HG02884 (cell line): ENCODE measurements at regions not wholly inside any gene's neighbourhood (a gene's known extent, or its start where the extent isn't known, plus 50 kb on each side); places are given as distances from the start of the nearest gene placed in this dataset.

Source experiments
- ATAC-seq: cut with Tn5 transposase; IDR thresholded peaks from one replicate; pipeline ENCODE4 v1.9.1; 2021; ENCODE audit warnings: mild to moderate bottlenecking, moderate library complexity; ENCODE audit not compliant: unreplicated experiment

DNA sequence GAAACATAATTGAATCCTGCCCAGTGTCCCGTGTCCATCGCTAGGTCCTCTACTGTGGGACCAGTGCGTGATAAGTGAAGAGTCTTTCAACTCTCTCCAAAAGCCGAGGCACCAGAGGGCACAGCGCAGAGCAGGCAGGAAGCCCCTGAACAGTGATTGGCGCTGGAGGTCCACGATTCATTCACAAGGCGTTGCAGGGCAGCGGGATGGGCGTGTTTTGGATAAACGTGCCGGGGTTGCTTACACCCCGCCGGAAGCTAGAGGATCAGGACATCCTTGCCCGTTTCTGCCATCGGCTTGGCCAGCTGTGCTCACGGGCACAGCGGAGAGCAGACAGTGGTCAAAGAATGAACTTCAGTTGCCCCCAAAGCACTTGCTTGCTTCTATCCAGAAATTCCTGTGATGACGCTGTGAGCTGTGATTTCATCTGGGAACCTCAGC, 86.0 kb upstream of the PFKP start:
- ATAC-seq: no peak

- ATAC-seq: no peak
These were observed 86.5 kb upstream of the PFKP start for GRCh38 chr10:2980791-2981360.

- no peak for ATAC-seq
These were observed 87.2 kb upstream of the PFKP start for GRCh38 chr10:2980116-2980515.

- no peak for ATAC-seq
These were observed 88.0 kb upstream of the PFKP start for GRCh38 chr10:2979306-2979705.

- no peak for ATAC-seq
These were observed 88.6 kb upstream of the PFKP start for GRCh38 chr10:2978574-2979273.

- ATAC-seq: peak; percentile 65
These were observed 89.2 kb upstream of the PFKP start for GRCh38 chr10:2978111-2978510.

DNA sequence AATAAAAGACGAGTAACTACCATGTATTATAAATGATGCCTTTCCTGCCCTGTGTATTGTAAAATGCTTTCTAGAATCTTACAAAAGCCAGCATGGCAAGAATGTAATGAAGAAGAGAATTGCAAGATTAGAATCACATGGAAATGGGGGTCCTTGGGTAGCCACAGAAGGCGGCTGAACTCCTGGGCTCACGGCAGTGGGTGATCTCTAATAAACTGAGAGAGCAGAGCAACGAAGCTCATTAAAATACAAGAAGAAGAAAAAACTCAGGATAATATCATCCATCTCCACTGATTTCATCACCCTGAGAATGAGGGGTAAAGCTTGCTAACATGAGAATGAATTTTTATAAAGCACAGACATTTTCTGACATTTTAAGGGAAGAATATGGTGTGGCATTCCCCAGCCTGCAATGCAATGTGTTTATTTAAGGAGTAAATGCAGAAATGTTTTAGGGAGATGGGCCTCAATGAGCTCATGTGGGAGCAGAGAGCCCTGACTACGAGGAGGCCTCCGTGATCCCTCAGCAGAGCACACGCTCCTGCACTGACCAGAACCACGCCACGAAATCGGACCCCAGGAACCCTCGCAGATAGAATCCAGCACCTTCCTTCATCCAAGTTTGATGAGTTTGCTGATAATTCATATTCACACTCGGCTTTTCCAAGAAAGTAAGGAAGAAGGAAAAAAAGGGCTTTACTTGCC, 92.7 kb upstream of the PFKP start:
- ATAC-seq: no peak

GRCh38 chr10:2974083-2974482, 93.3 kb upstream of the PFKP start:
- ATAC-seq: no peak

GRCh38 chr10:2972810-2973209, 94.5 kb upstream of the PFKP start:
- ATAC-seq: no peak

DNA sequence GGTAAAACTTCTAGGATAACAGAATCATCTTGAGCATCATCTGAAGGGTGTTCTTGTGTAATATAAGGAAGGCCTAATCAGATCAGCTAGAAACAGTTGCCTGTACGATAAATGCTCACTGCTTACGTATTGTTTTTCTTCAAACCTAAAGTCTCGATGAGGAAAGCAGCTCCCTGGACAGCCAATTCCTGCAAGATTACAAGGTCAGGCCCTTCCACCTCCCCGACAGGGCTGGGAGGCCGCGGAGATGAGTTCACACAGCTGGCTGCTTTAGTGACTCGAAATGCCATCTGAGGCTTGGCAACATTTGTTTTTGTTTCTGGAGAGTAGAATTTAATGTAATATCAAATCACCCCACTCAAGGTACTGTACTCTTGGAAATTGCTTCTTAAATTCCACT, 95.1 kb upstream of the PFKP start:
- ATAC-seq: no peak

- no peak for ATAC-seq
These were observed 97.0 kb upstream of the PFKP start for GRCh38 chr10:2970190-2970823.

DNA sequence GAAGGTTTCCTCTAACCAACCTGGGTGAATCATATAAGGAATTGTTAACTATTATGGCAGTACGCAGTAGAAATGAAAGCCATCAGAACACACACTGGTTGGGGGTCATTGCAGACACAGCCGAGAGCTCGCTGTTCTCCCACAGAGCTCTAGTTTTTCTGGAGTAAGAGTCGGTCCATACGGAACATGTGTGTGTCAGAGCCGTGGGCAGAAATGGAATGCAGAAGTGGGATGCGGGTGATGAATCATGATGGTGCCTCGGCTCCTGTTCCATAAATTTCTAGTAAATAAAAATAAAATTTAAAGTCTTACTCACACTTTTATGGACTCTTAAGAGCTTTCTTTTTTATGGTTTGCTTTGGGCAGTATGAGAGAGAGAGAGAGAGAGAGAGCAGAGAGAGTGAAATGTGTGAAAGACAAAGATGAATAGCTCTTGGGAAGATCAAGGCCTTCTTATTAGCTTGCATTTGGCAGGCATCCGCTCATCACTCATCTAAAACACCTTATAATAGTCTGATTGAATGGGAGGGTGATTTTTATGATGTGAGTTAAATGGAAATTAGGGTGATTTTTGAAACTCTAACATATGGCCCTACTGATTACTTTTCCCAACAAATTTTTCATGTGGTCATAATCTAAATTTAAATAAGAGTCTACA, 98.8 kb upstream of the PFKP start:
- ATAC-seq: no peak

DNA sequence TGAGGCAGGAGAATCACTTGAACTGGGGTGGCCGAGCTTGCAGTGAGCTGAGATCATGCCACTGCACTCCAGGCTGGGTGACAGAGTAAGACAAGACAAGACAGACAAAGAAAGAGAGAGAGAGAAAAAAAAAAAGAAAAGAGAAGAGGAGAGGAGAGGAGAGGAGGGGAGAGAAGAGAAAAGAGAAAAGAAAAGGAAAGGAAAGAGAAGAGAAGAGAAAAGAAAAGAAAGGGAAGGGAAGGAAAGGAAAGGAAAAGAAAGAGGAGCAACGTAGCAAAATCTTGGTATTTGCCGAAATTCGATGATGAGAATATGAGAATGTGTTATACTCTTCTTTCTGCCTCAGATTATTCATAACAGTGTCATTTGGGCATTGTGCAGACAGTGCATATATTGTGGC, 101.2 kb upstream of the PFKP start:
- ATAC-seq: no peak

DNA sequence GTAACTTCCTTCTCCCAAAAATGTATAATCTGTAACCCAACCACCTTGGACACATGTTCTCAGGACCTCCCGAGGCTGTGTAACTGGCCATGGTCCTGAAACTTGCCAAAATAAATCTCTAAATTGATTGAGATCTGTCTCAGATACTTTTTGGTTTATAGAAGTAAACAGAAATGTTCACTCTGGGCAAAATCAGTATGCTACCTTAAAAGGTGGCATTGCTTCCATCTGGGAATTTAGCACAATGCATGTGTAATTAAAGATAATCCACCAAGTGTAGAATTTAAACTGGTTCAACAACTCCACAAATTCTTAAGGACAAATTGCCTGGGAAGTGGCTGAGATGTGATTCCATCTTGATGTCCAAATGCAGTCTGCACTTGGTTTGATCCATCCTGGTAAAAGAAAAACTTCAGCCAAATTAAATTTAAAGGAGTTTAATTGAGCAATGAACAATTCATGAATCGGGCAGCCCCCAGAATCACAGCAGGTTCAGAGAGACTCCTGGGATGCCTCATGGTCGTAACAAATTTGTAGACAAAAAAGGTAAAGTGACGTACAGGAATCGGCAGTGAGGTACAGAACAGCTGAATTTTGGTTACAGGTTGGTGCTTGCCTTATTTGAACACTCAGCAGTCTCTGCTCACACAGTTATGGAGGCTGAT, 102.6 kb upstream of the PFKP start:
- no peak for ATAC-seq

DNA sequence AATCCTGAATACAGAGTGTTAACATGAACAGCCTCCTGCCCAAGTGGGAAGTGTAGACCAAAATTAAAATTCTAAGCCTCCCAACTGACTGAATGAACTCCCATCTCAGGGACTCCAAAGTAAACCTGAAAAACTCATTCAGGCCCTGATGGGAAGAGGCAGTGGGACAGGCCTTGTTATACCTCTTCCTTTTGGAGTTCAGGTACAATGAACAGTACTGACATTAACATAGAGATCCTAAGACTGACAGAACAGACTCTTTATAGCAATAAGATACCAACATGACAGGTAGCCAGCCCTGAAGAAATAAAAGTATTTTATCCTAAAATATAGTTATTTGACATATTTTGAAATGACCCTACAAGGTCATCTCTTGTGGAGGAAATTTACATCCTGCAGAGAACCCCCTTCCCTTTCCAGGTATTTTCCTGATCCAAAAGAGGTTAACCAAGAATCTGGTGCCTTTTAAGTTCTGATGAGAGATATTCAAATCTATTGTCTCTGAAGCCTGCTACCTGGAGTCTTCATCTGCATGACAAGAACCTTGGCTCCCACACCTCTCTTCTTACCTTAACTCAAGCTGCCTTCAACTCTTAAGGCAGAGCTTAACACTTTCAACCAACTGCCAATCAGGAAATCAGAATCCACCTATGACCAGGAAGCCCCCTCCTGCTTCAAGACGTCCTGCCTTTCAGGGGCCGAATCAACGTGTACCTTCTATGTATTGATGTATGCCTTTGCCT, 103.3 kb upstream of the PFKP start:
- no peak for ATAC-seq

- no peak for ATAC-seq
These were observed 105.2 kb upstream of the PFKP start for GRCh38 chr10:2962194-2962593.

DNA sequence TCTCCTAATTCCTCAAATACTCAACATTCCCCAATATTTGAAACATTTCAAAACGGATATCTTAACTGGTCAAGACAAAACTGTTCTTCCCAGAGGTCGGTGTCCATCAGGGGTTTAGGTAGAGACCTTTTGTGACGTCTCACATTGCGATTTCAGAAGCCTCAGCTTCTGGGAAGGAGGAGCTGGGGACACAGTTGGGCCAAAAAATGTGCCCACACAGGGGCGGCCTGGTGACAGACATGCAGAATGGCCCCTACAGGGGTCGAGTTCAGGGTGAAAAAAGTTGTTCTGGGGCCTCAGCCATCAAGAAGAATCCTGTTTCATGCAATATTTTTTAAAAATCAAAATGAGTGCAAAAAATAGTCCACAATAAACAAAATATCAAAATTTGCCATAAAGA, 108.7 kb upstream of the PFKP start:
- ATAC-seq: no peak

DNA sequence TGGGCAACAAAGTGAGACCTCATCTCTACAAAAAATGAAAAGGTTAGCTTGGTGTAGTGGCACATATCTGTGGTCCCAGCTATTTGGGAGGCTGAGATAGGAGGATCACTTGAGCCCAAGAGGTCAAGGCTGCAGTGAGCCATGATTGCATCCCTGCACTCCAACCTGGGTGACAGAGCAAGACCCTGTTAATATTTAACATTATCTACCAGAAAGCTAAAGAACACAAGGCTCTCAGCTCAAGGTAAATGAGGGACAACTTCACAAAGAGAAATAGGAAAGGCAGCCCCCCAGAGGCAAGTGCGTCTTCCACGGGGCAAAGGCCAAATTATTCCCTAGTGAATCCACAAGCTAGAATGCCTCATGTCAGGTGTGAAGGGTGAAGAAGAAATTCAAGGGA, 109.6 kb upstream of the PFKP start:
- ATAC-seq: no peak

DNA sequence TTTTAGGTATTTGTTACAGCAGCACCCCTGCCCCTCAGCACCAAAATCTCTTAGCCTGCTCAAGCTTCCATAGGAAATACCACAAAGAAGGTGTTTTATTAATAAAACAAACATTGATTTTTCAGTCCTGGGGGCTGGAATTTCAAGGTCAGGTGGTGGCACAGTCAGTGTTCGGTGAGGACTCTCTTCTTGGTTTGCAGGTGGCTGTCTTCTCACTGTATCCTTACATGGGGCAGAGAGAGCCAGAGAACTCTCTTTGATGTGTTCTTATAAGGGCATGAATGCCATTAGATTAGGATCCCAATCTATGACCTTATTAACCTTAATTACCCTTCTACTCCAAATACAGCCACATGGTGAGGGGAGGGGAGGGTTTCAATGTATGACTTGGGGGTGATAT, 112.3 kb upstream of the PFKP start:
- no peak for ATAC-seq

- ATAC-seq: no peak
These were observed 113.9 kb upstream of the PFKP start for GRCh38 chr10:2953495-2953894.
